H1 (cell line): ENCODE measurements at regions not wholly inside any gene's neighbourhood (a gene's known extent, or its start where the extent isn't known, plus 50 kb on each side); places are given as distances from the start of the nearest gene placed in this dataset.

Experiments
- CTCF ChIA-PET: fragments of 300-600 bp; sonication (Branson Sonifier 250); formaldehyde crosslinking; loops from one replicate; lab custom pipeline; 2021; ENCODE audit not compliant: partially characterized antibody; lab: Charles Lee
- POLR2A ChIA-PET: fragments of 300-600 bp; sonication (Branson Sonifier 250); formaldehyde crosslinking; loops from one replicate; lab custom pipeline; 2021; ENCODE audit warnings: inconsistent platforms; ENCODE audit not compliant: partially characterized antibody; lab: Charles Lee
- DNase-seq, 2 experiments: peaks; one replicate each; pipeline versions ENCODE4 v3.0.0 to v3.0.0-alpha.2; 2010 to 2022; ENCODE audit warnings: low spot score in 2 of 2, low read depth in 1 of 2, mixed read lengths in 1 of 2
- FAIRE-seq: peaks from 2 replicates; lab custom pipeline; 2011; peaks lifted over from hg19 to GRCh38; lab: Jason Lieb, UNC
- H2AFZ ChIP-seq: 2 replicates; pipeline ENCODE4 v1.8.1; 2012; ENCODE audit warnings: low read length, inconsistent platforms
- H2AK5ac ChIP-seq: 2 replicates; pipeline ENCODE4 v1.6.1; 2013; ENCODE audit warnings: low read depth, low read length
- H2BK120ac ChIP-seq: replicated peaks from 2 replicates; pipeline ENCODE3; 2013; ENCODE audit warnings: low read depth, low read length, inconsistent platforms
- H2BK12ac ChIP-seq: 2 replicates; pipeline ENCODE4 v1.6.1; 2013; ENCODE audit warnings: low read depth, low read length
- H2BK15ac ChIP-seq: 2 replicates; pipeline ENCODE4 v1.6.1; 2013; ENCODE audit warnings: low read length
- H2BK20ac ChIP-seq: 2 replicates; pipeline ENCODE4 v1.6.1; 2013; ENCODE audit warnings: low read length
- H2BK5ac ChIP-seq: 2 replicates; pipeline ENCODE4 v1.6.1; 2013; ENCODE audit warnings: low read depth, low read length
- H3K14ac ChIP-seq: 2 replicates; pipeline ENCODE4 v1.6.1; 2013; ENCODE audit warnings: inconsistent platforms; ENCODE audit not compliant: insufficient read length
- H3K18ac ChIP-seq: 2 replicates; pipeline ENCODE4 v1.6.1; 2013; ENCODE audit warnings: low read length; ENCODE audit errors: extremely low read depth
- H3K23ac ChIP-seq: 2 replicates; pipeline ENCODE4 v1.6.1; 2013; ENCODE audit warnings: inconsistent platforms; ENCODE audit not compliant: insufficient read length
- H3K23me2 ChIP-seq: 2 replicates; pipeline ENCODE4 v1.6.1; 2013; ENCODE audit warnings: low read depth, low read length
- H3K27ac ChIP-seq: 2 replicates; pipeline ENCODE4 v1.6.1; 2011; ENCODE audit warnings: low read depth, low read length, inconsistent platforms
- H3K27me3 ChIP-seq, 4 experiments: replicated peaks in 1 of 4; 1 replicate in 1 of 4; 2 replicates in 3 of 4; pipeline versions ENCODE4 v1.6.1 to v1.8.1; 2011 to 2013; ENCODE audit warnings: low read length in 3 of 4, mild to moderate bottlenecking in 3 of 4, inconsistent platforms in 2 of 4, mixed read lengths in 2 of 4, moderate library complexity in 1 of 4; ENCODE audit not compliant: control insufficient read depth in 3 of 4, insufficient read depth in 3 of 4; ENCODE audit errors: extremely low read depth in 1 of 4
- H3K36me3 ChIP-seq, 4 experiments: 2 replicates each; pipeline versions ENCODE4 v1.6.1 to v1.8.1; 2011 to 2013; ENCODE audit warnings: mild to moderate bottlenecking in 4 of 4, low read length in 3 of 4, moderate library complexity in 2 of 4, control low read depth in 1 of 4, inconsistent platforms in 1 of 4; ENCODE audit not compliant: insufficient read depth in 4 of 4, control insufficient read depth in 2 of 4
- H3K4ac ChIP-seq: replicated peaks from 2 replicates; pipeline ENCODE3; 2013; ENCODE audit warnings: low read length, low read depth, mixed read lengths, inconsistent platforms; ENCODE audit not compliant: insufficient read length
- H3K4me1 ChIP-seq, 4 experiments: replicated peaks in 1 of 4; 1 replicate in 1 of 4; 2 replicates in 3 of 4; pipeline versions ENCODE4 v1.6.1 to v1.8.1; 2011 to 2013; ENCODE audit warnings: low read length in 3 of 4, inconsistent platforms in 2 of 4, mixed read lengths in 1 of 4; ENCODE audit not compliant: insufficient read depth in 4 of 4, control insufficient read depth in 3 of 4
- H3K4me2 ChIP-seq, 2 experiments: 2 replicates each; pipeline versions ENCODE4 v1.6.1 to v1.8.1; 2011 to 2013; ENCODE audit warnings: low read depth in 2 of 2, low read length in 2 of 2, control low read depth in 1 of 2, inconsistent platforms in 1 of 2, mild to moderate bottlenecking in 1 of 2; ENCODE audit not compliant: insufficient read depth in 1 of 2
- H3K4me3 ChIP-seq, 4 experiments: fragments of 200-600, 300-600 bp in 1 of 4; sonication (generic), shearing (Covaris generic), sonication (Bioruptor Twin) in 1 of 4; 2 replicates each; pipeline versions ENCODE4 v1.5.1 to v1.8.1; 2011 to 2016; ENCODE audit warnings: low read length in 4 of 4, low read depth in 3 of 4, control low read depth in 2 of 4, inconsistent platforms in 2 of 4, mild to moderate bottlenecking in 2 of 4, mixed read lengths in 1 of 4, moderate library complexity in 1 of 4; ENCODE audit not compliant: insufficient read depth in 2 of 4; ENCODE audit errors: extremely low read depth in 1 of 4
- H3K56ac ChIP-seq: replicated peaks from 2 replicates; pipeline ENCODE3; 2013; ENCODE audit warnings: low read depth, mild to moderate bottlenecking, mixed read lengths, low read length, inconsistent platforms; ENCODE audit not compliant: insufficient read length
- H3K79me1 ChIP-seq: 2 replicates; pipeline ENCODE4 v1.6.1; 2013; ENCODE audit warnings: low read depth, low read length, control low read depth
- H3K79me2 ChIP-seq, 2 experiments: 2 replicates each; pipeline versions ENCODE4 v1.6.1 to v1.8.1; 2012 to 2013; ENCODE audit warnings: low read length in 2 of 2, mild to moderate bottlenecking in 2 of 2, inconsistent platforms in 1 of 2; ENCODE audit not compliant: insufficient read depth in 2 of 2, control insufficient read depth in 1 of 2
- H3K9ac ChIP-seq, 4 experiments: replicated peaks in 1 of 4; 1 replicate in 1 of 4; 2 replicates in 3 of 4; pipeline versions ENCODE4 v1.6.1 to v1.8.1; 2011 to 2013; ENCODE audit warnings: low read depth in 3 of 4, low read length in 3 of 4, control low read depth in 2 of 4, mild to moderate bottlenecking in 2 of 4, moderate library complexity in 2 of 4, inconsistent platforms in 1 of 4; ENCODE audit errors: extremely low read depth in 1 of 4
- H3K9me3 ChIP-seq, 2 experiments: 2 replicates each; pipeline versions ENCODE4 v1.6.1 to v1.8.1; 2012 to 2013; ENCODE audit warnings: mild to moderate bottlenecking in 2 of 2, moderate library complexity in 2 of 2, control low read depth in 1 of 2, inconsistent platforms in 1 of 2, low read depth in 1 of 2, low read length in 1 of 2, mixed read lengths in 1 of 2; ENCODE audit not compliant: insufficient read depth in 2 of 2
- H4K20me1 ChIP-seq, 2 experiments: replicated peaks in 1 of 2; 2 replicates each; pipeline versions ENCODE3 to v1.8.1; 2011 to 2013; ENCODE audit warnings: inconsistent platforms in 2 of 2, low read length in 2 of 2, mild to moderate bottlenecking in 1 of 2; ENCODE audit not compliant: insufficient read depth in 2 of 2, control insufficient read depth in 1 of 2
- H4K5ac ChIP-seq: 2 replicates; pipeline ENCODE4 v1.6.1; 2013; ENCODE audit warnings: low read length, low read depth, mixed read lengths, inconsistent platforms; ENCODE audit not compliant: insufficient read length
- H4K8ac ChIP-seq: 2 replicates; pipeline ENCODE4 v1.8.0; 2013; ENCODE audit warnings: mild to moderate bottlenecking, moderate library complexity, low read length, inconsistent platforms; ENCODE audit not compliant: insufficient read depth; ENCODE audit errors: extremely low read depth
- H4K91ac ChIP-seq: replicated peaks from 2 replicates; pipeline ENCODE3; 2013; ENCODE audit warnings: low read length, mixed read lengths, inconsistent platforms; ENCODE audit not compliant: insufficient read length
- CBX8 ChIP-seq: fragments of 300-800, 300-1000 bp; sonication (generic); IDR thresholded peaks from 2 replicates; pipeline ENCODE4 v1.7.1; 2016; ENCODE audit warnings: low read depth, low read length, borderline replicate concordance
- CHD1 ChIP-seq: IDR thresholded peaks from 2 replicates; pipeline ENCODE4 v1.6.1; 2012; ENCODE audit warnings: low read depth, low read length, improper control_type of control experiment
- EGR1 ChIP-seq: IDR thresholded peaks from 2 replicates; pipeline ENCODE4 v1.6.1; 2011; ENCODE audit warnings: low read depth, low read length, borderline replicate concordance
- EZH2 ChIP-seq: fragments of 200-600 bp; sonication (generic); IDR thresholded peaks from 2 replicates; pipeline ENCODE4 v1.7.1; 2012; ENCODE audit warnings: low read depth, mild to moderate bottlenecking, moderate library complexity, low read length, inconsistent platforms; ENCODE audit not compliant: severe bottlenecking
- GTF2F1 ChIP-seq: IDR thresholded peaks from 2 replicates; pipeline ENCODE4 v1.6.1; 2012; ENCODE audit warnings: low read depth, low read length, improper control_type of control experiment, borderline replicate concordance
- KDM1A ChIP-seq: fragments of 200-600, 300-600 bp; sonication (generic); IDR thresholded peaks from 2 replicates; pipeline ENCODE4 v1.7.1; 2016; ENCODE audit warnings: mild to moderate bottlenecking, low read length, borderline replicate concordance
- KDM4A ChIP-seq: IDR thresholded peaks from one replicate; pipeline ENCODE4 v1.7.1; 2012; ENCODE audit warnings: low read depth, mild to moderate bottlenecking, moderate library complexity, low read length, inconsistent platforms; ENCODE audit not compliant: severe bottlenecking
- POLR2A ChIP-seq, 2 experiments: IDR thresholded peaks; 1 replicate in 1 of 2; 2 replicates in 1 of 2; pipeline ENCODE4 v1.6.1; 2011; ENCODE audit warnings: low read depth in 2 of 2, low read length in 2 of 2, mild to moderate bottlenecking in 2 of 2; ENCODE audit errors: control extremely low read depth in 1 of 2
- POLR2AphosphoS5 ChIP-seq: IDR thresholded peaks from 2 replicates; pipeline ENCODE4 v1.6.1; 2011; ENCODE audit warnings: low read depth, low read length
- RNF2 ChIP-seq: fragments of 200-900, 300-1000 bp; sonication (generic); IDR thresholded peaks from 2 replicates; pipeline ENCODE4 v1.7.1; 2016; ENCODE audit warnings: borderline replicate concordance, low read depth, mild to moderate bottlenecking, antibody characterized with exemption, low read length; ENCODE audit not compliant: poor library complexity, severe bottlenecking; ENCODE audit errors: missing control alignments
- RXRA ChIP-seq: IDR thresholded peaks from 2 replicates; pipeline ENCODE4 v1.6.1; 2011; ENCODE audit warnings: low read depth, mild to moderate bottlenecking, low read length, moderate library complexity; ENCODE audit not compliant: insufficient read depth
- SP2 ChIP-seq: IDR thresholded peaks from 2 replicates; pipeline ENCODE4 v1.6.1; 2012; ENCODE audit warnings: mild to moderate bottlenecking, low read length, inconsistent platforms
- SRF ChIP-seq: IDR thresholded peaks from 2 replicates; pipeline ENCODE4 v1.6.1; 2011; ENCODE audit warnings: mild to moderate bottlenecking, low read depth, low read length, moderate library complexity
- TEAD4 ChIP-seq: IDR thresholded peaks from 2 replicates; pipeline ENCODE4 v1.6.1; 2012; ENCODE audit warnings: low read depth, low read length, inconsistent platforms, mixed read lengths
- WGBS, 2 experiments: shearing (Covaris generic) in 1 of 2; methylation state at CpG; one replicate each; pipeline versions ENCODE4 v1.1.6 to v1.1.7; 2013 to 2015; ENCODE audit warnings: low lambda C conversion rate in 2 of 2, mixed read lengths in 2 of 2, inconsistent platforms in 1 of 2, low coverage in 1 of 2, missing lambda C conversion rate in 1 of 2; ENCODE audit not compliant: insufficient replicate concordance in 2 of 2, insufficient coverage in 1 of 2, insufficient read length in 1 of 2; ENCODE audit errors: extremely low coverage in 1 of 2, missing lambda C conversion rate in 1 of 2; 5-methylcytosine and 5-hydroxymethylcytosine counted together
- TF ChIP-seq, protein P1 (sequence below): IDR thresholded peaks from 2 replicates; pipeline ENCODE4 v1.6.1; 2012; ENCODE audit warnings: inconsistent platforms

DNA sequence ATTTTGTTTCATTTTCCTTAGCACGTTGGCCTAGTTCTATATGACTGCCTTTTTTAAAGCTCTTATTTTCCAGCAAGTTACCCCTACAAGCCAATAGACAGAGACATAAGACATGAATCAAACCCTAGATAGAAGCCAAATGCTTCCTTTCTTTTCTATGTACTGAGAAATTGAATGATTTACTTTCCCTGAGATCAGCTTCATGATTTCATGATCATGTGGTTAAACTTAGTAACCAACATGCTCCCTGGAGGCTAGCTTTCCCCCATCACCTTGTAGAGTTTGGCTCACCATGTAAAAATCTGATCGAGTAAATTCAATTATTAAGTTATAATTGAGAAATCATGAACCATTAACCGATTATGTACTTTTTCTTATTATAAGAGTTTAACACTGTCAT lies 148.1 kb upstream of the LRIG3 start:
- Histone ChIP-seq H2BK12ac (no peak overlapping the region), H3K14ac (no peak overlapping the region), H3K4me1 (no peaks in the 10 kb centered on the region), H4K8ac (no peak overlapping the region), H2BK15ac (no peak overlapping the region), H3K27me3 (no peaks in the 10 kb centered on the region), H3K9ac (no peak overlapping the region), H3K4ac (no peak overlapping the region), H2BK20ac (no peak overlapping the region), H3K27ac (no peak overlapping the region), H3K79me2 (no peaks in the 10 kb centered on the region), H4K5ac (no peak overlapping the region), H3K79me1 (no peaks in the 10 kb centered on the region), H3K4me3 (no peak overlapping the region), H2BK5ac (no peak overlapping the region), H2AFZ (no peak overlapping the region), H3K36me3 (no peaks in the 10 kb centered on the region), H3K56ac (no peak overlapping the region), H4K20me1 (no peaks in the 10 kb centered on the region), H3K23me2 (no peaks in the 10 kb centered on the region), H3K23ac (no peak overlapping the region), H2BK120ac (no peak overlapping the region), H3K9me3 (no peaks in the 10 kb centered on the region), H3K4me2 (no peak overlapping the region), H3K18ac (no peak overlapping the region), H2AK5ac (no peak overlapping the region), H4K91ac (no peak overlapping the region)
- CTCF ChIA-PET = interaction anchor here (1.7 kb wide), 1 partner anchor 82 kb away, joined by 5 read pairs; no protein-coding TSS in a partner anchor
- FAIRE-seq (no peak), DNase-seq (no peak)
- WGBS, 2 experiments = 91% methylated on average over 3 of the region's 3 CpGs; no CpG with 5 or more reads in 1 of the 2 experiments
- POLR2A ChIA-PET = no interaction called here
- TF ChIP-seq EGR1 (no peak), POLR2A (IDR thresholded peaks at IDR 0.05; ENCODE audit: control extremely low read depth in 1 of 2, low read depth in 2 of 2, low read length in 2 of 2) (no peak), CHD1 (no peak), TEAD4 (no peak), KDM4A (no peak), CBX8 (no peak), SRF (no peak), RNF2 (no peak), SP2 (no peak), GTF2F1 (no peak), RXRA (no peak), EZH2 (no peak), KDM1A (no peak), POLR2AphosphoS5 (no peak)
- TF ChIP-seq, protein P1, sequence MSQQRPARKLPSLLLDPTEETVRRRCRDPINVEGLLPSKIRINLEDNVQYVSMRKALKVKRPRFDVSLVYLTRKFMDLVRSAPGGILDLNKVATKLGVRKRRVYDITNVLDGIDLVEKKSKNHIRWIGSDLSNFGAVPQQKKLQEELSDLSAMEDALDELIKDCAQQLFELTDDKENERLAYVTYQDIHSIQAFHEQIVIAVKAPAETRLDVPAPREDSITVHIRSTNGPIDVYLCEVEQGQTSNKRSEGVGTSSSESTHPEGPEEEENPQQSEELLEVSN = no peak
